Cardiac fibroblast (primary cell): ENCODE measurements at regions not wholly inside any gene's neighbourhood (a gene's known extent, or its start where the extent isn't known, plus 50 kb on each side); places are given as distances from the start of the nearest gene placed in this dataset.

Experiments used
- DNase-seq, 2 donors: peaks; one replicate each; pipeline versions ENCODE4 v3.0.0 to v3.0.0-alpha.2; 2010; ENCODE audit warnings: low read depth in 2 of 2
- H3K4me3 ChIP-seq, 2 donors: replicated peaks in 1 of 2; 1 replicate in 1 of 2; 2 replicates in 1 of 2; pipeline ENCODE4 v1.5.1; 2011; ENCODE audit warnings: low read depth in 2 of 2, low read length in 2 of 2, mild to moderate bottlenecking in 2 of 2, moderate library complexity in 1 of 2
- CTCF ChIP-seq: IDR thresholded peaks from one replicate; pipeline ENCODE4 v1.5.1; 2011; ENCODE audit warnings: low read depth, mild to moderate bottlenecking, low read length, inconsistent platforms

GRCh38 chr1:56183151-56183550 is 396.2 kb downstream of the PLPP3 start:
- no peak for DNase-seq
- no peak for TF ChIP-seq CTCF
- H3K4me3 ChIP-seq: no peak overlapping the region

GRCh38 chr1:56180520-56181190 is 398.7 kb downstream of the PLPP3 start:
- no peak overlapping the region for H3K4me3 ChIP-seq
- no peak for TF ChIP-seq CTCF
- DNase-seq: peak; percentile 28 to 45

- DNase-seq: no peak
- H3K4me3 ChIP-seq: no peak overlapping the region
- no peak for TF ChIP-seq CTCF
Measured at GRCh38 chr1:56179543-56179942, 399.8 kb downstream of the PLPP3 start.

GRCh38 chr1:56175211-56175610 is 404.2 kb downstream of the PLPP3 start:
- H3K4me3 ChIP-seq: no peak overlapping the region
- TF ChIP-seq CTCF: no peak
- DNase-seq: no peak

DNA sequence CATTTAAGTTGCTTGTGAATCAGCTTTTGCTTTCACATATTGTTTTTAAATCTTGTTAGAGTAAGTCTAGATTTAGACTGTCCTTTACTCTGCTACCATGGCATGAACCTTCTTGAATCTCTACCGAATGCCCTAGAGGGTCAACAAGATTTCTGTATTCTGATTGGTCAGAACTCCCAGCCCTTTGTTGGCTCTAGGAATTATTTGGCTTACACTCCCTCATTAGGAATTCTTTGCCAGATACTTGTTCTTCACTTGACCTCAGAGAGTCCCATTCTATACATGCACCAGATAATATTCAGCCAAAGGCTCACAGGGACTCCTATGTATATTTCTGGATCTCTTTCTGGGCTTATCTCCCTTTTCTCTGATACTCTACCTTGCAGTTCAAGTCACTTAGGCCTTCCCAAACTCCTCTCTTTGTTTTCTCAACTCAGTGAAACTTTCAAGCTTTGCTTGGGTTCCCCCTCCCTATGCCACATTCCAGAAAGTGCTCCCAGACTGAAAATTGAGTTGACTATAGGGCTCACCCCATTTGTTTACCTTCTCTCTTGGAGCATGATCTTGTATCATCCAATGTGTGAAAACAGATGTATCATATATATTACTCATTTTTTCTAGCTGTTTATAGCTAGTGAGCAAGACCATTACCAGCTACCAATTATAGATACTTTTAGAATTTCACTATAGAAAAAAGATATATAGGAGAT is 405.0 kb downstream of the PLPP3 start:
- no peak overlapping the region for H3K4me3 ChIP-seq
- DNase-seq: no peak
- no peak for TF ChIP-seq CTCF

DNA sequence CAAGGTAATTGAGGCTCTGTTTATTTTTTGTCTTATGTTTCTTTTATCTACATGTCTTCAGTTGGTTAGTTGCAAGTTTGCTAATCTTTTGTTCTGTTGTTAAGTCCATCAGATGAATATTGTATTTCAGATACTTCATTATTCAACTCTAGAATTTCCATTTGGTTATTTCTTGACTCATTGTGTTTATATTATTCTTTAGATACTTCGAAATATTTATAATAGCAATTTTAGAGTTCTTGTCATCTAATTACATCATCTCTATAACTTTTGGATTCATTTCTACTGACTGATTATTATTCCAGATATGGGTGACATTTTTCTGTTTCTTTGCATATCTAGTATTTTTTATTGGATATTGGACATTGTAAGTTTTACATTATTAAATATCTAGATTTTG is 405.6 kb downstream of the PLPP3 start:
- H3K4me3 ChIP-seq: no peak overlapping the region
- no peak for TF ChIP-seq CTCF

More for the DNA sequence above, 405.6 kb downstream of the PLPP3 start:
- peak in 1 of 2 donors; percentile 26 for DNase-seq
